ENCODE measurements at regions not wholly inside any gene's neighbourhood (a gene's known extent, or its start where the extent isn't known, plus 50 kb on each side); places are given as distances from the start of the nearest gene placed in this dataset.

- no peak for DNase-seq (ENCODE audit: low read depth)
These were observed 227.5 kb upstream of the APCDD1 start for GRCh38 chr18:10226971-10227370.

GRCh38 chr18:10228326-10228725 is 226.1 kb upstream of the APCDD1 start:
- DNase-seq (ENCODE audit: low read depth): no peak

- DNase-seq (ENCODE audit: low read depth): no peak
These were observed 225.0 kb upstream of the APCDD1 start for GRCh38 chr18:10229458-10229857.

DNA sequence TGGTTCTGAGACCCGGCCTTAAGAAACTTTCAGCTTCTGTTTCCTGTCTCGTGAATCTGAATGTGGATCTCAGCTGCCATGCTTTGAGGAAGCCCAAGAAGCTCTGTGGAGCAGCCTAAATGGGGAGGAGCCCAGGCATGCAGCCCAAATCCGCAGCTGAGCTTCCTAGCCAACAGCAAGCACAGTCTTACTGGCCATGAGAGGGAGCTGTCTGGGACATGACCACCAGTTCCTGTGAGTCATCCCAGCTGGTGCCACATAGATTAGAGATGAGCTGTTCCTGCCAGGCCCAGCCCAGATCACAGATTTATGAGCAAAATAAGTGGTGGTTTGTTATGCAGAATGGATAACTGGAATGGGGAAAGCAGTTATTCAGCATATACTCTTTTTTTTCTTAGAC is 224.4 kb upstream of the APCDD1 start:
- no peak for DNase-seq (ENCODE audit: low read depth)

DNA sequence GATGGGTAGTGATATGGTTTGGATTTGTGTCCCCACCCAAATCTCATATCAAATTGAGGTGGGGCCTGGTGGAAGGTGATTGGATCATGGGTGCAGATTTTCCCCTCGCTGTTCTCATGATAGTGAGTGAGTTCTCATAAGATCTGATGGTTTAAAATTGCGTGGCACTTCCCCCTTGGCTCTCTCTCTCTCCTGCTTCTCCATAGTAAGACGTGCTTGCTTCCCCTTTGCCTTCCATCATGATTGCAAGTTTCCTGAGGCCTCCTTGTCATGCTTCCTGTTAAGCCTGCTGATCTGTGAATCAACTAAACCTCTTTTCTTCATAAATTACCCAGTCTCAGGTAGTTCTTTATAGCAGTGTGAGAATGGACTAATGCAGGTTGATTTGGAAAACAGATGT is 223.2 kb upstream of the APCDD1 start:
- DNase-seq (ENCODE audit: low read depth): no peak

- no peak for DNase-seq (ENCODE audit: low read depth)
These were observed 222.4 kb upstream of the APCDD1 start for GRCh38 chr18:10232062-10232461.

GRCh38 chr18:10233082-10233875 is 221.2 kb upstream of the APCDD1 start:
- no peak for DNase-seq (ENCODE audit: low read depth)

DNA sequence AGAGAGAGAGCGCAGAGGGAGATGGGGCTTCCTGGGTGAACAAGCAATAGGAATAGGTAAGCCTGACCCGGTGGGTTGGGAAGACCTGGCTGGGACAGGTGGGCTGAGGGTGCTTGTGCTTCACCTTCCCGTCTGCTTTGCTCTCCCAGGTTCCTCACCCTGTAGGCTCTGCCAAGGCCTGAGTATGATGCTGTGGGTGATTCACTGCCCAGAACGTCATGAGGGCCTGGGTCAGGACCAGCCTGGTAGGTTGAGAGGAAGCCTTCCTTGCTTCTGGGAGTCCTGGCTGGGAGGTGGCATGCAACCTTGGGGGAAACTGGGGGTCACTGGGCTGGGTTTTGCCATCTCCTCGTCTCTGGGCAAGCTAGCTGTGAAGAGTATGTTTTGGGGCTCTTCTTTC is 220.2 kb upstream of the APCDD1 start:
- no peak for DNase-seq (ENCODE audit: low read depth)

DNA sequence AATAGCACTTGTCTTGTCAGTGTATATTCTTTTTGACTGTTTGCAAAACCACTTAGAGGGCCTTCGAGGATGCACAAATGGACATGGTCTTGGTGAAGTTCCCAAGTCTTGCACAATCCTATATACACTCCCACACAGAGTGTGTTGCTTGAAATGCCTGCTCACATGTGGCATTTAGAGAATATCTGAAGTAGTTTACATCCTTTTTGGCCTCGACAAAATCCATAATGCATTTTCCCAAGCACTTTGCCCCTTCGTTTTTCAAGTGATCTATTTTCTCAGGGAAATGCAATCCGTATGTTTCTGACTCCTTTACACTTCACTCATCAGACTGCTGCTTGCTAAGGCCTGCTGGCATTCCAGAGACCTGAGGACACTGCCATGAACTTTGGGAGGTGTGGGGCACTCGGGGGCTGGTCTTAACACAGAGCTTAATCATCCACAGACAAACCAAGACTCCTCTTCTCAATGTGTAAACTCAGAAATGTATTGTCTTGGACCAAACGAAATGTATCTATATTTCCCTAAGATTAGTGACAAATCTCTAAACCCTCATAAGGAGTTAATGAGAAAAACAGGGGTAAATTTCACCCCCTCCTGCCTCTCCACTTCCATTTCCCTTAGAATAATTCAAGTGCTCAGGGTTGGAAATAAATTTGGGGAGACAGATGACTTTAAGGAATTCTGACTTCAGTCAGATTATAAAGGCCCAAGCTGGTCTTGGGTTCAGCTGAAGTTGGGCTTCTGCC is 219.3 kb upstream of the APCDD1 start:
- DNase-seq (ENCODE audit: low read depth): no peak

GRCh38 chr18:10235661-10235952 is 218.8 kb upstream of the APCDD1 start:
- no peak for DNase-seq (ENCODE audit: low read depth)

- DNase-seq (ENCODE audit: low read depth): no peak
These were observed 215.3 kb upstream of the APCDD1 start for GRCh38 chr18:10239103-10239502.

- no peak for DNase-seq (ENCODE audit: low read depth)
These were observed 214.3 kb upstream of the APCDD1 start for GRCh38 chr18:10239991-10240634.

DNA sequence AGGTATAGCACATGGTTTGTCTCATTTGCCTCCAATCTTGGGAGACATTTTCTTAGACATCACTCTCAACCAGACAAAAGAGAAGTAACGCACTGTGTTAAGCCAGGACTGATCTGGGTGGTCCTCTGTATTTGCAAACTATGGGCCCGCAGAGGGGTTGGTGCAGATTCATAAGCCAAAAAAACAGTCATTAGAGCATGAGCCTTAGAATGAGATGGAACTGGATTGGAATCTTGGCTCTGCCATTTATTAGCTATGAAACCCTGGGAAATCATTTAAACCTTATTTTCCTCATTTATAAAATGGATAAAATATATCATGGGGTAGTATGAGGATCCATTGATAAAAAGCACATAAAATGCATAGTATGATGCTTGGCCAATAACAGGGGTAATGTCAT is 213.5 kb upstream of the APCDD1 start:
- DNase-seq (ENCODE audit: low read depth): no peak

- DNase-seq (ENCODE audit: low read depth): no peak
These were observed 212.9 kb upstream of the APCDD1 start for GRCh38 chr18:10241579-10241978.

DNA sequence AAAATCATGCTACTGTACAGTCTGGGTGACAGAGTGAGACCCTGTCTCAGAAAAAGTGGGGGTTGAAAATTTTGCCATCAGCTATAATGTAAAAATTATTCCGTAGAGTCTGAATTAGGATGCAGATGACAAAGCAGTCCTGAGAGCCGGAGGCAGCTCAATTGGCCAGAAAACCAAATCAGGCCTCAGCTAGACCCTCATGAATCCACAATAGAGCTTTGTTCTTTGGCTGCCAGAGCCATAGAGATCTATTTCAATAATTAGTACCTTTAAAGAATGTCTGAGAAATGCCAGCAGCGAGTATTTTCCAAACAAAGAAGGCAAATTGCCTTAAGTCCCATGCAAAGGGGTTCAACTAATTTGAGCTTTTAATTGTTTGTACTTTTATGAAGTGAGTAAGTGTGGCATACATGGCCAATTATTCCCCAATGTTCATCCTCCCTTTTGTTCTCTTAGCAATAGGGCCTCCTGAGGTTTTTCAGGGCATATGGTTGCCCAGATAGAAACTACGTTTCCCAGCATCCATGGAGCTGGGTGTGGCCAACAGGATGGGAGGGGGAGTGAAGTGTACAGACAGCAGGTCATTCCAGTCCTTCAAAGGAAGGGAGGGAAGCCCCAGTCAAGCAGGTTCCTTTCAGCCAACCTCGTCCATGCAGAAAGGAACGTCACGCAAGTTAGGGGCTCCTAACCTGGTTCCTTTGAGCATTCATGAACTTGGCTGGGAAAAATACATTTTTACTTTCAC is 211.3 kb upstream of the APCDD1 start:
- no peak for DNase-seq (ENCODE audit: low read depth)

DNA sequence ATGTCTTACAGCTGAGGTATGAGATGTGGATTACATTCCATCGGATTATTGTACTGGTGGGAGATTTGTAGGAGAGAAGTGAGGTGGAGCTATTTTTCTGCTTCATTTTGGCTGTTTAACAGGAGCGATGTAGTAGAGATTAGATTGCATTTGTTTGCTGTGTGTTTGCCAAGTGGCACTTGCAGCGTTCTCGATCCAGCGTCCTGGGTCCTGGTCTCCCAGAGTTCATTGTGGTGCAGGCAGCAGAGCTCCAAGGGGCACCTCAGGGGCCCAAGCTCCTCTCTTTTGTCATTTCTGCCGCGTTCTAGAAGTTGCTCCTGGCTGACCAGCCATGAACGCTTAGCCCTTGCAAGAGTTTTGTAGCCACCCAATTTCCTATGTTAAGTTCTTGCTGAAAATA is 210.1 kb upstream of the APCDD1 start:
- DNase-seq (ENCODE audit: low read depth): no peak

- DNase-seq (ENCODE audit: low read depth): no peak
These were observed 209.2 kb upstream of the APCDD1 start for GRCh38 chr18:10245031-10245845.

DNA sequence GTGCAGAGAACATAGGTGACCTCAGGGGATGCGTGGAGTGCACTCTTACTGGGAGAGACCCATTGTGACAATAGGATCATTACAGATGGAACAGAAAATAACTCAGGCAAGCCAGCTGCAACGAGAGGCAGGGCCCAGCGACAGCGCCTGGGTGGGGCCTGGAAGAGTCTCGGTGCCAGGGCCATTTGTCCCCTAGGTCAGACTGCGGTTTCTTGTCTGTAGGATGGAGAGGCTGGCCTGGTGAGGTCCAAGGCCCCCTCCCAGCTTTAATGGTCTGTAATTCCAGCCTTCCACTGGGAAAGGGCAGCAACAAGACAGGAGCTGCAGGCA is 208.6 kb upstream of the APCDD1 start:
- no peak for DNase-seq (ENCODE audit: low read depth)

DNA sequence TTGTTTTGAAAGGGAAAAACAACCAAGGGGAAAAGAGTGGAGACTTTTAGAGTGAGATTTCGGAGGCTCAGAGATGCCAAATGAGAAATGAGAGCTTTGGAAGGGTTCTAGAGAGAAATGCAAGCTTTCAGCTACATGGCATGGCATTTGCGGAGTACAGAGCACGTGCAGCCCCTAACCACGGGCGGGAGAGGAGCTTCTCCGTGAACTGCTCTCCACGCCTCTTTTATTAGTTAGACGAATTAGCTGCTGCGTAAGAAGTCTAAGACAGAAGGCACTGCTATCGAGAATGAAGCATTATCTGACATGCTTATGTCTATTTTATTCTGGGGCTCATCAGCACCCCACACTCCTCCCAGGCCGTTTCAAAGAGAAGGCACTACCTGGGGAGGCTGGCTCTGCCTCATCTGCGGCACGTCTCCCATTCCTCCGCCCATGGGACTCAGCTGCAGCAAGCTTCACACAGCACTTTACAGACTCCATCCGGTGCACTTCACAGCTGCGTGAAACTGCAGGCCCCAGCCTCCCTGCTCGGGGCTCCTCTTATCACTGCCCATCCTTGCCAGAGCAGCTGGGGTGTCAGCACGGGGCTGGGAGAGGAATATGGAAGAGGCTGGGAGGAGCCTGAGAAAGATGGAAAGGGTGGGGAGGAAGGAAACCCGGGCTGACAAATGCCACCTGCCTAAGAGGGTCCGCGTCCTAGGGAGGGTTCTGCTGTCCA is 207.3 kb upstream of the APCDD1 start:
- DNase-seq (ENCODE audit: low read depth): no peak

DNA sequence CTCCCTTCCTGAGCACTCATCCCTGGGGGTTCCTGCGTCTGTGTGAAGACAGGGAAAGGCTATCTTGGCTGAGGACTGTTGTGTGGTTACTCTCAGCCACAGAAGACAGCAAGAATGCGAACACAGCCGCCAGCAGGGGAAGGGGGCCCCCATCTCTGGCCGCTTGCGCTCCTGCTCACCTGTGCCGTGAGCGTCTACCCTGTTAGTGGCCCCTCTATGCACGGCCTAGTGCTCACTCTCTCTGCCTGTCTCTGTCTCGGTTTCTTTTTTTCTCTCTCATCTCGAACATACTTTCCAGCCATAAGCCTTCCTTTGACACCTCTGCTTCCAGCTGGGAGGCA is 206.7 kb upstream of the APCDD1 start:
- DNase-seq (ENCODE audit: low read depth): no peak

- no peak for DNase-seq (ENCODE audit: low read depth)
These were observed 205.7 kb upstream of the APCDD1 start for GRCh38 chr18:10248738-10249137.

Data from stimulated activated CD8-positive, alpha-beta memory T cell treated with anti-CD3 and anti-CD28 coated beads, Interleukin-4, amount 100 ng/mL, for 24 hours (primary cell).